ENCODE measurements at regions not wholly inside any gene's neighbourhood (a gene's known extent, or its start where the extent isn't known, plus 50 kb on each side); places are given as distances from the start of the nearest gene placed in this dataset.

DNA sequence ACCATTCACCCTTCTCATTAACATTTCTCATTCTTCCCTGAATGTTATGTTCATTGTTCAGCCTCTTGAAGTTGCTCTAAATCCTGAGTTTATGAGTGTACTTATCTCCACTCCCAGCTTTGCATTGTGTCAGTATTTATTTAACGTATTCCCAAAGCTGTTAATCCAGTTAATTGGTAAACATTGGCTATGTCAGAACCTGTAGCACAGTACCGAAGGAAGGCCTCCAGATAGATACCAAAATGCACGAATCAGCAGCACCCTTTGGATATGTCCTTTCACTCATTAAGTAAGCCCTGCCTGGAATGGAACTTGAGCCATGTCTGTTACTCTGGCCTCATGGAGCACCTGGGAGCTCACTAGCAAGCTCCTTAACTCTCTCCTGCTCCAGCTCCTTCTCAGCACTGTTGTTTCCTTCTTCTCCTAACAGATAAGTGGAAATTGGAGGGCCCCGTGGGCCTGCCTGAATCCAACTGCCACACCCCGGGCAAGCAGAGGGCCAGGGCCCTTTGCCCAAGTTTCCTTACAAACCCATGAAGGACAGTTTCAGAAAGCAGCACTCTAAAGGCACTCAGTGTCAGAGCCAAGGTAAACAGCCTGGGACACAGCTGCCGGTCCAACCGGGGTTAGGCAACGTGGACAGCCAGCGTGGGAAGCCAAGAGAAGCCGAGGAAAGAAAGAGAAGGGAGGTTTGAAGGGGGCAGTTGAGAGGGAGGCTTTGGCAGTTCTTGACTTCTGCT, 155.0 kb upstream of the SERP2 start:
- TF ChIP-seq CTCF (conservative IDR thresholded peaks at IDR 0.05; ENCODE audit: low read depth, low read length): no peak
- DNase-seq (ENCODE audit: low read depth): peak; percentile 57
- no peak overlapping the region for H3K4me3 ChIP-seq (ENCODE audit: low read depth, low read length)

DNA sequence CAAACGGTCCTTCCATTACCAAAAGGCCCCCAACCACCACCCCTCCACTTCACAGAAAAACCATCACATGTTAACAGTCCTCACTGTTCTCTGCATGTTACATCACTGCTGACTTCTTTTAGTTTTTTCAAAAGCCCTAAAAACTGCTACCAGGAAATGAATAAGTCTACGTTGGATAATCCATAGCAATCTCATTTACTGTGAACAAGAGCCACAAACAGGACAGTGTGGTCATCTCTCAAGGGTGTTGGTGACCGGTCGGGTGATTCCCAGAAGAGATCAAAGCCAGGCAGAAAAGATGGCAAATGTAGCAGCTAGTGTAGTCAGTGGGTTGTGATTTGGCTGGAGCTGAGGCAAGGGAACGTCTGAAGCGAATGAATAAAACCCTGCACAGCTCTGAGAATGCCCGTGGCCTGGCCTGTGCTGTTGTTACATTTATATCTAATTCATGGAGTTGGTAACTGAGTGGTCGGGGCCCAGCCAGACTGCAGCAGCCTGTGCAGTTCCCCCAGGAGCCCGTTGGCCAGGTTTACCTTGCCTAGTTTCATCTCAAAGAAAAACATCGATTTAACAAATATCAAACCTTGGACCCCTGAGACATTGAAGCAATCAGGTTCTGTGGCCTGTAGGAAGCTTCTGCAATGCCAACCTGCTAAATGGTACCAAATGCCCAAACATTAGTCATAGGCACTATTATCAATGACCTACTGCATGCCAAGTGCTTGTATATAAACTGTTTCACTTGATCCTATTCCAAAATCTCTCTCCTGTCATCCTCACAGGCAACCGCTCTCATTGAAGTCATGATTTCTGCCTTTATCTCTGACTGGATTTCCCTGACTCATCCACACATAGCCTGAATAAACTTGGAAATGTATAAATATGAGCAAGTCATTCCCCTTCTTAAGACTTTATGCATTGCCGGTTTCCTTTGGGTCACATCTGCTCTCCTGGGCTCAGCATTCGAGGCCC, 153.8 kb upstream of the SERP2 start:
- peak; percentile 51 for DNase-seq (ENCODE audit: low read depth)
- no peak overlapping the region for H3K4me3 ChIP-seq (ENCODE audit: low read depth, low read length)
- TF ChIP-seq CTCF (conservative IDR thresholded peaks at IDR 0.05; ENCODE audit: low read depth, low read length): no peak

- no peak for DNase-seq (ENCODE audit: low read depth)
- H3K4me3 ChIP-seq (ENCODE audit: low read depth, low read length): no peak overlapping the region
- TF ChIP-seq CTCF (conservative IDR thresholded peaks at IDR 0.05; ENCODE audit: low read depth, low read length): no peak
These were observed 152.7 kb upstream of the SERP2 start for GRCh38 chr13:44220948-44221347.

DNA sequence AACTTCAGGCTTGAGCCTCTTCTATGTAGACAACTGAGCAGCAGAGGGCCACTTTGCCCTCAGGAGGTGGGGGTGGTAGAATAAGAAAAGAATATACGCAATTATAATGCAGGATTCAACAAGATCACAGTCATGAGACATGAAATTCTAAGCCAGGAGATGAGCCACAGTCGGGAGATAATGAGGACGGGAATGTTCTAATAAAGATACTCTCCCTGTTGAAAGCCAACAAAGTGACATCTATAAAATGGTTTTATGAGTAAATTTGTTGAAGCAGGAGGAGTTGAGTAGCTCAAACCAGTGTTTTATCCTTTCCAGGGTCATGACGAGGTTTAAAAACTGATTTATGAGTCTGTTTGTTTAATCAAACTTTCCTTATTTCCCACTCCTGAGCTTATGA, 152.0 kb upstream of the SERP2 start:
- no peak for DNase-seq (ENCODE audit: low read depth)
- no peak overlapping the region for H3K4me3 ChIP-seq (ENCODE audit: low read depth, low read length)
- TF ChIP-seq CTCF (conservative IDR thresholded peaks at IDR 0.05; ENCODE audit: low read depth, low read length): no peak

DNA sequence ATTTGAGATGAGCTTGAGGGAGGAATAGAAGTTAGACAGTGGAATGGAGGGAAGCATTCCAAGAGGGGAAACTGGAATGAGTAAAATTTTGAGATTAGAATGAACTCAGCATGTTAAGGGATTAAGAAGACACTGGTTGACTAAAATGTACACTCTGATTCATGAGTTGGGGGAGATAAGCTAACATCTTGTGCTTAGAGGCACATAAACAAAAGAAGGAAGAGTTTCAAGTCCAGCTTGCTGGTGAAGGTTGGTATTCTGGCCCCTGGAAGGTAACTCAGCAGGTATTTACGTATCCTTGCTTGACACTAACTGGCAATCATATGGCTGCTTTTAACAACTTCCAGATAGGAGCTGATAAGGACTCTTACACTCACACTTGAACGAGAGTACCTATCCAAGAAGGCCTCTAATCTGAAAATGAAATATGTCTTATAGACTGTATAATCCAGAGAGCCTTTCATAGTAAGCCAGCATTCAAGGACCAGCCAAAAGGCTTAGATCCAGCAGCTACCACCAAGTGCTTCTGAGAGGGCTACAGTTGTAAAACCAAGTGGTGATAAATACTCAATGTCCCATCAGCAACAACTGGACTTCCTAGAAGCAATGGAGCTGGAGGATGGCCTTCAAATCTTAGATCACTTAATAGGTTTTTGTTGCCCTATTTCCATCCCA, 149.7 kb upstream of the SERP2 start:
- TF ChIP-seq CTCF (conservative IDR thresholded peaks at IDR 0.05; ENCODE audit: low read depth, low read length): no peak
- no peak for DNase-seq (ENCODE audit: low read depth)
- no peak overlapping the region for H3K4me3 ChIP-seq (ENCODE audit: low read depth, low read length)

- H3K4me3 ChIP-seq (ENCODE audit: low read depth, low read length): no peak overlapping the region
- no peak for TF ChIP-seq CTCF (conservative IDR thresholded peaks at IDR 0.05; ENCODE audit: low read depth, low read length)
- DNase-seq (ENCODE audit: low read depth): no peak
These were observed 149.0 kb upstream of the SERP2 start for GRCh38 chr13:44224450-44225149.
